ENCODE measurements at regions not wholly inside any gene's neighbourhood (a gene's known extent, or its start where the extent isn't known, plus 50 kb on each side); places are given as distances from the start of the nearest gene placed in this dataset.

GRCh38 chr5:4113426-4113825 is 517.8 kb downstream of the IRX1 start:
- TF ChIP-seq CTCF (IDR thresholded peaks at IDR 0.05), result no peak
- TF ChIP-seq POLR2A (IDR thresholded peaks at IDR 0.05), result no peak

Measured in Peyer's patch (tissue), 4 donors.